Panc1 (cell line): ENCODE measurements at regions not wholly inside any gene's neighbourhood (a gene's known extent, or its start where the extent isn't known, plus 50 kb on each side); places are given as distances from the start of the nearest gene placed in this dataset.

ENCODE experiments used
- CTCF ChIP-seq: fragments of 450-650 bp; IDR thresholded peaks from 2 replicates; pipeline ENCODE4 v1.5.1; 2017; ENCODE audit warnings: mild to moderate bottlenecking
- POLR2AphosphoS5 ChIP-seq: IDR thresholded peaks from 2 replicates; pipeline ENCODE4 v1.6.1; 2012; ENCODE audit warnings: mild to moderate bottlenecking, low read depth, low read length, moderate library complexity
- REST ChIP-seq, 2 experiments: IDR thresholded peaks; 2 replicates each; pipeline ENCODE4 v1.6.1; 2011 to 2012; ENCODE audit warnings: low read depth in 2 of 2, control low read depth in 1 of 2, low read length in 1 of 2, mild to moderate bottlenecking in 1 of 2, moderate library complexity in 1 of 2; ENCODE audit not compliant: insufficient read depth in 1 of 2
- SIN3A ChIP-seq: IDR thresholded peaks from 2 replicates; pipeline ENCODE4 v1.6.1; 2012; ENCODE audit warnings: low read depth, mild to moderate bottlenecking, low read length, moderate library complexity, borderline replicate concordance; ENCODE audit not compliant: insufficient read depth
- TCF7L2 ChIP-seq: IDR thresholded peaks from 2 replicates; pipeline ENCODE4 v1.6.1; 2011; ENCODE audit warnings: mild to moderate bottlenecking, low read depth, low read length, inconsistent platforms

GRCh38 chr18:2394684-2395083, 176.6 kb downstream of the METTL4 start:
- TF ChIP-seq CTCF: no peak
- no peak for TF ChIP-seq POLR2AphosphoS5
- no peak for TF ChIP-seq SIN3A
- no peak for TF ChIP-seq REST (IDR thresholded peaks at IDR 0.05; ENCODE audit: insufficient read depth in 1 of 2, low read depth in 2 of 2, low read length in 1 of 2)
- no peak for TF ChIP-seq TCF7L2
